ENCODE measurements at regions not wholly inside any gene's neighbourhood (a gene's known extent, or its start where the extent isn't known, plus 50 kb on each side); places are given as distances from the start of the nearest gene placed in this dataset.
A peak's percentile ranks its signal among the peaks of the same experiment; 100 is the strongest.

GRCh38 chr3:80116281-80116680 lies 348.5 kb upstream of the ROBO1 start:
- DNase-seq, result no peak

- no peak for DNase-seq
These were observed 346.9 kb upstream of the ROBO1 start for GRCh38 chr3:80114694-80115093.

DNA sequence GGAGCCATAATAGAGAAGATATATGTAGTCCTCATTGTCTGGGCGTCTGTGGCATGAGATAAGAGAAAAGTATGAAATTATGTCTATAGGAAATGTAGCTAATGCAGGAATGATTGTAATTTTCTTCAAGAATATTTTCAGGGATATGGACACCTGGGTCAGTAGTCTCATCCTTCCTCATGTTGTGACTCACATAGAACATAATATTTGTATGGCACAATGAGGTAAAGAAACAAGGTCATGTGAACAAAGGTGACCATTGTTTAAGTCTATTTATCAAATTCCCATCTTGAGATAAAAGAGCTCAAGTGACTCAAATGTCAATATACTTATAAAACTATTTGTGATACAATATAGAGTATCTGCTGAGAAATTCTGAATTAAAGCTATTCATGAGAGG lies 345.5 kb upstream of the ROBO1 start:
- no peak for DNase-seq

- no peak for DNase-seq
These were observed 331.8 kb upstream of the ROBO1 start for GRCh38 chr3:80099559-80100066.

- no peak for DNase-seq
These were observed 329.9 kb upstream of the ROBO1 start for GRCh38 chr3:80097674-80098073.

GRCh38 chr3:80096909-80097308 lies 329.1 kb upstream of the ROBO1 start:
- no peak for DNase-seq

GRCh38 chr3:80094589-80094988 lies 326.8 kb upstream of the ROBO1 start:
- DNase-seq, result no peak

DNA sequence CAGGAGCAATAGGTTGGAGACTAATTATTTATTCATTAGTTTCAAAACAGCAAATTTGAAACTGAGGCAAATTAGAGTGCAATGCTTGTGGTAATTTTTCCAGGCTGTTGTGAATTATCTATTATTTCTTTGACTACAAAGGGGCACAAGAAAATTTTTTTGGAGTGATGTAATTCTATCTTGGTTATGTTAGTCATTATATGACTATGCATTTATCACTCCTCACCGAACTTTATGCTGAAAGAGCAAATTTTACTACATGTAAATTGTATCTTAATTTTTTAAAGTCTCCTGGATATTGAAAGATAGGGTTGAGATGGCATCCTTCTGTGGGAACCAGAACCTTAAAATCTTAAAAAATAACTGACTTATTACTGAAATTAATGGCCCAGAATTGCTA lies 320.0 kb upstream of the ROBO1 start:
- no peak for DNase-seq

DNA sequence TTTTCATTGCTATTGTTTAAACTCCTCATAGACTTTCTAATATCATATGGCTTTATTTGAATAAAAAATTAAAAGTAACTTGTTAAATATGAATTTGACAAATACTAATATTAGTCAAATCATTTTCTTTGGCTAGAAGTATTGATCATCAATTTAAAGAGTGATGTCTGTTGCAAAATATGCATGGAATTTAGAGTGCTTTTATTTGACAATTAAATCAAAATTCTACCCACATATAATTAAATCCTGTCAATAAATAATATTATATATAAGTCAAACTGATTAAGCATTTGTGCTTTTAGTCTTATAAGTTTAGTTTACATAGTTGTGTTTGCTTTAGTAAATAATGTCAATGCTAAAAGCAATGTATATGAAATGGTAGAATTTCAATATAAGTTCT lies 318.6 kb upstream of the ROBO1 start:
- DNase-seq, result no peak

DNA sequence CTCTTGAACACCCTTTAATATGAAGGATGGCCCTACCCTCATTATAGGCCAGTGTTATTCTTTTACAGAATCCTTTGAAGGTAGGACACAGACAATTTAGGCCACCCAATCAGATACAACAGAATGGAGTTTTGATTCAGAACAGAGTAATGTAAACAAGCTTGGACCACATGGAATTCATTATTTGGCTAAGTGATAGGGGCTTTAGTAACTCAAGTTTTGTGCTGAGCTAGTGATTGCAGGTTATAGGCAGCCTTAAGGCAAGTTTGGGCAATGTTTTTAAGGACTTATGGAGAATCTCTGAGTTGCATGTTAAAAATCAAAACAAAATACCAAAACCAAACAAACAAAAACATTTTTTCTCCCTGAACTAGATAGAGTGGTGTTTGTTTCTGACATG lies 312.1 kb upstream of the ROBO1 start:
- no peak for DNase-seq

- DNase-seq, result no peak
These were observed 300.7 kb upstream of the ROBO1 start for GRCh38 chr3:80068459-80068858.

DNA sequence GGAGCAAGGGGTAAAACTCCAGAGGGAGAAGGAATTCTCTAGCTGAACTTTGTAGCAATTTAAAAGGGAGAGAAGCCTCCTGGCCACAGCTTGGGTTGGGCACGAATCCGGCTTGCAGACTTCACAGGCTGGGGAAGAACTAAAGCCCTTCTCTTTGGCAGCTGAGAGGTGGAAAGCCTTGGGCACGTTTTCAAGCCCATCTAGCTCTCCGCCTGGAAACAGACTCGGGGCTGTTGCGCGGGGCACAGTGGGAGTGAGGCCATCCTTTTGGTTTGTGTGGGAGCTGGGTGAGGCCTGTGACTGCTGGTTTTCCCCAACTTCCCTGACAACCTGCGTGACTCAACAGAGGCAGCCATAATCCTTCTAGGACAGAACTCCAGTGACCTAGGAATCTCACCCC lies 295.7 kb upstream of the ROBO1 start:
- DNase-seq, result no peak

DNA sequence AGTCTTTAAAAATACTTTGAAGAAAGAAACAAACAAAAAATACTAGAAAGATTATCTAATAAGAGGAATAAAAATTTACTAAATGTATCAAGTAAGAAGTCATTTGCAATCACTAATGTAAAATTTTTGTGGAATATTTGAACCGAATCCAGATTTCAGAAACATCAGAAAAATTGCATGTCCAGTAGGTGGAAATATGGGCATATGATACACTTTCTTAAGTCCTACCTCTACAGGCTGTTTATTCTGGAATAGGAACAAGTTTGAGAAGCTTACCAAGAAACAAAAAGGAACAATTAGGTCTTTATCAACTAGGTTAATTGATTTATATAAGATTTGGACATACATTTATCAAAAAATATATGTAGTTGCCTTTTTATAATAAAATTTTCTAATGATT lies 292.9 kb upstream of the ROBO1 start:
- no peak for DNase-seq

DNA sequence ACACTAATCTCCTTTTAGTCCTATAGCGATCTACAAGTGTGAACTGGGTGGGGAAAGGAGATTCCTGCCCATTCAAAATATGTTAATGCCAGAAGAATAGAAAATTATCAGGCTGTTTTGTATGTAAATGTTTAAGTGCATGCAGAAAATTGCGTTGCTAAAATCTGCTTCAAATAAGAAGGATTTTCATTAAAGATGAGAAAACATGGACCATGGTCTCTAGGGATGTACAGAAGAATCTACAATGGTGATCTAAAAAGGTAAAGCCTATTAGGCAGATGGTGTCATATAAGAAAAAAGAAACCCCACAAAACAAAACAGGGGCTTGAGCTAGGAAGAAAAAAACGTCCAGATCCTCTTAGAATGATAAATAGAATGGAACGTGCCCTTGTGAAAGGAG lies 287.5 kb upstream of the ROBO1 start:
- DNase-seq, result no peak

GRCh38 chr3:80052271-80052670 lies 284.5 kb upstream of the ROBO1 start:
- DNase-seq, result peak; percentile 45

GRCh38 chr3:80051602-80051962 lies 283.8 kb upstream of the ROBO1 start:
- peak; percentile 68 for DNase-seq

DNA sequence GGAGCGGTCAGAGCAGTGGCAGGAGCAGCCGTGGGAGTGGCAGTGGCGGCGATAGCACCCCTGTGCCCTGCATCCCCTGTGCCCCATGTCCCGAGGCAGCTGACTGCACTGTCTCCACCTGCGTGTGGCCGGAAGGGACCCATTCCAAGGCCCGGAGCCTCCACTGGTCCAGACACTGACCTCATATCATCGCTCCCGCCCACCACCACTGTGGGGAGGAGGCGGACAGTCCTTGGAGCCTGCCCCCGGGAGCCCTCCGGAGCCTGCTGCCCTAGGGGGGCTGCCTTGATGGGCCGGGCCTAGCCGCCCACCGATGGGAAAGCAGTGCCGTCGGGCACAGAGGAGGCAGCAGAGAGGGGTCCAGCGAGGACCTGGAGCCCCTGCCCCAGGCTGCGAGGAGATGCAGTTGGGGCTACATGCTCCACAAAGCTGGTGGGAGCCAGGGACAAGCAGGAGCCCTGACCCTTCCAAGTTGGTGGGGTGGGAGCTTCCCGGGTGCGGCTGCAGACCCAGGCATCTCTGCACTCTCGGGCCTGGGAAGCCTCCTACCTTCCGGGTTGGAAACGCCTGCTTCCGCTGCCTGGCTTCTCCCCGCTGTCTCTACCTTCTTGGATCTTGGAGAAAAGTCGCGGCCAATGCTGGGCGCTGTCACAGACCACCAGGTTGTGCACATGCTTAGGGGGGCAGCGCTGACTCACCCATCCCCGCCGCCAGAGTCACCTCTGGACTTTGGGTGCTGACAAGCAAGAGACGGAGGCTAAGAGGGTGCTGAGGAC lies 283.2 kb upstream of the ROBO1 start:
- no peak for DNase-seq

DNA sequence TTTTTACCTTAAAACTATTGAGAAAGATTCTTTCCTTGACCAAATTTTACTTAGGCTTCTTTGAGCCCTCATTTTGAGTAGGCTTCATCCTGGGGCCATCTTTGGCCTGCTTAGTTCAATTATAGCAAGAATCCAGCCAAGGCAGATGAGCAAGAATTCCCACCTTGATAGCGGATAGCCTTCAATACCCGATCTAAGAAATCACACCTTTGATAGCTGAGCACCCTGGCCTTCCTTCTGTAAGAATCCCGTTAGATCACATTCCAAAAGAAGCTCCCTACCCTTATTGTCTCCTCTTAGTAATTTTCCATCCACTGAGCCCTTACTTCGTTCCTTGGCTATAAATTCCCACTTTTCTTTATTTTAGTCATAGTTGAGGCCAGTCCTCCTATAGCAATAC lies 275.4 kb upstream of the ROBO1 start:
- no peak for DNase-seq

DNA sequence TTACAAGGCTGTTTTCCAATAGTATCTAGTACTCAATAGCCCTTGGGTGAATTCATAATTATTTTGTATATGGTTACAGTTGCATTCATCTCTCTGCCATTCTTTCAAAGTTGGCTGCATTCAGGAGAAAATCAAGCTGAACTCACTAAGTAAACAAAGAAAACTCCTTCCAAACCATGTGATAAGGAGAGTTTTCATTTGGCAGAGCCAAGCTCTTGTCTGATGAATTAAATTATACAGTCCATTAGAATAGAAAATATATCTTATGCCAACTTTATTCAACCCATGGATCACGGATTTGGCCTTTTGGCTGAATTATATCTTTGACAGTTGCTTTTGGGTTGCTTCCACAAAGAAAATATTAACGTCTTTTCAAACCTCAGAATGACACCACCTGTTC lies 272.3 kb upstream of the ROBO1 start:
- DNase-seq, result no peak

- DNase-seq, result no peak
These were observed 268.4 kb upstream of the ROBO1 start for GRCh38 chr3:80036176-80036575.

DNA sequence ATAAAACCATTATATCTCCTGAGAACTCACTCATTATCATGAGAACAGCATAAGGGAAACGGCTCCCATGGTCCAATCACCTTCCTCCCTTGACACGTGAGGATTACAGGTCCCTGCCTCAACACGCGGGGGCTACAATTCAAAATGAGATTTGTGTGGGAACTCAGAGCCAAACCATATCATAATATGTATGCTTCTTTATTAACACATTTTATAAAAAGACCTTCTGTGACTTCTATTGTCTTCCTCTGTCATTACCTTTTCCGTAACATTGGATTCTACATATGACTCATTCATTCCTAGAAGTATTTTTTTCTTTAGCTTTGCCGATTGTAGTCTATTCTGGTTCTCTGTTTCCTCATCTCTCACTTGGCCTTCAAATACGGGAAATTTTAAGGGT lies 267.2 kb upstream of the ROBO1 start:
- no peak for DNase-seq

GRCh38 chr3:80023010-80023409 lies 255.2 kb upstream of the ROBO1 start:
- no peak for DNase-seq

- DNase-seq, result no peak
These were observed 250.6 kb upstream of the ROBO1 start for GRCh38 chr3:80018375-80018774.

- no peak for DNase-seq
These were observed 249.6 kb upstream of the ROBO1 start for GRCh38 chr3:80017369-80017768.

DNA sequence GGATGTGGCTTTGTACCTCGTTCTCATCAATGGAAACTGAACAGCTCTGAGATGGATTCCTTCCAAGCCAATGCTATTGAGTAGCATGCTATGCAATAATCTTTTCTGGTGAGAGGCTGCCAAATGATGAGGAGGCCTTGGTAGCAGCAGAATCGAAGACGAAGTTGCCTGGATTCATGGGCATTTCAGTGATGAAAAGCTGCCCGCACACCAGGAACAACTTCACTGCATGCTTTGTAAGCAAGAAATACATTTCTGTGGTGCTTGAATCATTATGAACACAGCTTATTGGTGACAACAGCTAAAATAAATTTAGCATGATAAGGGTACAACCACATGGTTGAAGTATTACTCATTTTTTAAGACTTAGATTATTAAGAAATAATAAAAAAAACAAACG lies 246.8 kb upstream of the ROBO1 start:
- no peak for DNase-seq
